ENCODE measurements at regions not wholly inside any gene's neighbourhood (a gene's known extent, or its start where the extent isn't known, plus 50 kb on each side); places are given as distances from the start of the nearest gene placed in this dataset.

GRCh38 chr7:46559194-46559832, 638.2 kb upstream of the IGFBP3 start:
- DNase-seq = no peak

- DNase-seq = no peak
These were observed 637.6 kb upstream of the IGFBP3 start for GRCh38 chr7:46558482-46559193.

- DNase-seq = no peak
These were observed 636.7 kb upstream of the IGFBP3 start for GRCh38 chr7:46557781-46558180.

GRCh38 chr7:46557295-46557711, 636.2 kb upstream of the IGFBP3 start:
- no peak for DNase-seq

GRCh38 chr7:46554688-46555422, 633.8 kb upstream of the IGFBP3 start:
- DNase-seq = peak; percentile 68

- DNase-seq = no peak
These were observed 630.5 kb upstream of the IGFBP3 start for GRCh38 chr7:46551603-46552002.

GRCh38 chr7:46550864-46551263, 629.8 kb upstream of the IGFBP3 start:
- DNase-seq = no peak

GRCh38 chr7:46549892-46550639, 629.0 kb upstream of the IGFBP3 start:
- no peak for DNase-seq

- DNase-seq = no peak
These were observed 628.3 kb upstream of the IGFBP3 start for GRCh38 chr7:46549347-46549746.

- no peak for DNase-seq
These were observed 626.0 kb upstream of the IGFBP3 start for GRCh38 chr7:46547044-46547443.

GRCh38 chr7:46545790-46546189, 624.7 kb upstream of the IGFBP3 start:
- no peak for DNase-seq

- DNase-seq = no peak
These were observed 623.4 kb upstream of the IGFBP3 start for GRCh38 chr7:46544396-46545008.

GRCh38 chr7:46542076-46542475, 621.0 kb upstream of the IGFBP3 start:
- no peak for DNase-seq

- no peak for DNase-seq
These were observed 618.9 kb upstream of the IGFBP3 start for GRCh38 chr7:46539892-46540483.

- DNase-seq = no peak
These were observed 616.3 kb upstream of the IGFBP3 start for GRCh38 chr7:46537191-46537905.

GRCh38 chr7:46534664-46535588, 613.9 kb upstream of the IGFBP3 start:
- DNase-seq = no peak

GRCh38 chr7:46533946-46534345, 612.9 kb upstream of the IGFBP3 start:
- DNase-seq = no peak

- no peak for DNase-seq
These were observed 611.5 kb upstream of the IGFBP3 start for GRCh38 chr7:46532571-46532970.

GRCh38 chr7:46530081-46530750, 609.1 kb upstream of the IGFBP3 start:
- DNase-seq = no peak

- no peak for DNase-seq
These were observed 606.3 kb upstream of the IGFBP3 start for GRCh38 chr7:46527360-46527759.

Data from islet precursor cell (in vitro differentiated cells).